ENCODE measurements at regions not wholly inside any gene's neighbourhood (a gene's known extent, or its start where the extent isn't known, plus 50 kb on each side); places are given as distances from the start of the nearest gene placed in this dataset.

GRCh38 chr18:2395427-2396161 lies 175.7 kb downstream of the METTL4 start:
- H3K4me3 Mint-ChIP-seq = no peak overlapping the region
- H3K27ac Mint-ChIP-seq = no peak overlapping the region
- no peaks in the 10 kb centered on the region for H3K4me1 Mint-ChIP-seq
- H3K9me3 Mint-ChIP-seq = no peaks in the 10 kb centered on the region
- no peaks in the 10 kb centered on the region for H3K36me3 Mint-ChIP-seq
- H3K27me3 Mint-ChIP-seq = peaks cover 13% of the 10 kb centered on the region

DNA sequence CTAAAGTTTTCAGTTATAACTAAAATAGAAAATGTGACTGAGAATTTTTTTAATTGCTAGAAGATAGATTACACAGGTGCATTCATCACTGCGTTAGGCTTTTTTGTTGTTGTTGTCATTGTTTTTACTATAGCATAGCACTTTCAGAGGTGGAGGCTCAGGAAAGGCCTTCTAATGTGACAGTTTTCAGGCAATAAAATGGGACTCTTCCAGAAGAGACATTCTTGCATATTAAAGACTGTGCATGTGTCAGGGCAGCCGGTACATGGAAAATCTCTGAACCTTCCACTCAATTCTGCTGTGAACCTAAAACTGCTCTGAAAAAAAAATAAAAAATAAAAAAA lies 175.2 kb downstream of the METTL4 start:
- H3K36me3 Mint-ChIP-seq = no peaks in the 10 kb centered on the region
- H3K9me3 Mint-ChIP-seq = no peaks in the 10 kb centered on the region
- peaks cover 13% of the 10 kb centered on the region for H3K27me3 Mint-ChIP-seq
- no peaks in the 10 kb centered on the region for H3K4me1 Mint-ChIP-seq
- no peak overlapping the region for H3K4me3 Mint-ChIP-seq
- H3K27ac Mint-ChIP-seq = no peak overlapping the region

- Mint-ChIP-seq H3K36me3 (no peaks in the 10 kb centered on the region), H3K9me3 (peaks cover 5% of the 10 kb centered on the region), H3K4me1 (no peaks in the 10 kb centered on the region), H3K27me3 (peaks cover 4% of the 10 kb centered on the region), H3K4me3 (no peak overlapping the region), H3K27ac (no peak overlapping the region)
These were observed 170.6 kb downstream of the METTL4 start for GRCh38 chr18:2400701-2401196.

DNA sequence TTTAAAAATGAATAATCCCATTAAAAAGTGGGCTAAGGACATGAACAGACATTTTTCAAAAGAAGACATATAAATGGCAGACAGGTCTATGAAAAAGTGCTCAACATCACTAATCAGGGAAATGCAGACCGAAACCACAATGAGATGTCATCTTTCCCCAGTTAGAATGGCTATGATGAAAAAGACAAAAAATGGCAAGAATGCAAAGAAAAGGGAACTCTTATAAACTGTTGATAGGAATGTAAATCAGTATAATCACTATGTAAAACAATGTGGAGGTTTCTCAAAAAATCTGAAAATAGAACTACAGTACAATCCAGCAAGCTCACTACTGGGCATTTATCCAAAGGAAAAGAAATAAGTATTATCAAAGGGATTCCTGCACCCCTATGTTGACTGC lies 169.2 kb downstream of the METTL4 start:
- H3K4me1 Mint-ChIP-seq = no peaks in the 10 kb centered on the region
- H3K27me3 Mint-ChIP-seq = peaks cover 1% of the 10 kb centered on the region
- H3K36me3 Mint-ChIP-seq = no peaks in the 10 kb centered on the region
- H3K9me3 Mint-ChIP-seq = peaks cover 5% of the 10 kb centered on the region
- no peak overlapping the region for H3K27ac Mint-ChIP-seq
- no peak overlapping the region for H3K4me3 Mint-ChIP-seq

GRCh38 chr18:2406544-2406943 lies 164.8 kb downstream of the METTL4 start:
- peaks cover 8% of the 10 kb centered on the region for H3K27me3 Mint-ChIP-seq
- no peaks in the 10 kb centered on the region for H3K4me1 Mint-ChIP-seq
- H3K36me3 Mint-ChIP-seq = no peaks in the 10 kb centered on the region

GRCh38 chr18:2407961-2408360 lies 163.3 kb downstream of the METTL4 start:
- no peak overlapping the region for H3K4me3 Mint-ChIP-seq
- H3K27me3 Mint-ChIP-seq = peaks cover 12% of the 10 kb centered on the region
- H3K27ac Mint-ChIP-seq = no peak overlapping the region
- H3K4me1 Mint-ChIP-seq = no peaks in the 10 kb centered on the region
- H3K36me3 Mint-ChIP-seq = no peaks in the 10 kb centered on the region
- no peaks in the 10 kb centered on the region for H3K9me3 Mint-ChIP-seq

More at GRCh38 chr18:2406544-2406943, 164.8 kb downstream of the METTL4 start:
- peaks cover 3% of the 10 kb centered on the region for H3K9me3 Mint-ChIP-seq
- no peak overlapping the region for H3K4me3 Mint-ChIP-seq
- no peak overlapping the region for H3K27ac Mint-ChIP-seq

DNA sequence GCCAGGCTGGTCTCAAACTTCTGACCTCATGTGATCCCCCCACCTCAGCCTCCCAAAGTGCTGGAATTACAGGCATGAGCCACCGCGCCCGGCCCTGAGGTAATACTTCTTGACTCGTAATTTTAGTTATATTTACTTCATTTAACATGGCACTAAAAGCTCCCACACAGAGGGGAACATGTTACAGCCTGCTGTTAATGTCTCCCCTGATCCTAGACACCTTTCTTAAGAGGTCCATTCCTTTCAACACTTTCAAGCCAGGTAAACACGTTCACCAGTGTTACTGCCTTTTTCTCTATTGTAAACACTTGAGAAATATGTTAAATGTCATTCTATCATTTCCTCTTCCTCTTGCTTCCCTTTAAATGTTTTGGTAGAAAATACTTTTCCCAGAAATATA lies 161.4 kb downstream of the METTL4 start:
- Mint-ChIP-seq H3K9me3 (no peaks in the 10 kb centered on the region), H3K36me3 (no peaks in the 10 kb centered on the region), H3K4me1 (no peaks in the 10 kb centered on the region), H3K27me3 (peaks cover 12% of the 10 kb centered on the region), H3K27ac (no peak overlapping the region), H3K4me3 (no peak overlapping the region)

DNA sequence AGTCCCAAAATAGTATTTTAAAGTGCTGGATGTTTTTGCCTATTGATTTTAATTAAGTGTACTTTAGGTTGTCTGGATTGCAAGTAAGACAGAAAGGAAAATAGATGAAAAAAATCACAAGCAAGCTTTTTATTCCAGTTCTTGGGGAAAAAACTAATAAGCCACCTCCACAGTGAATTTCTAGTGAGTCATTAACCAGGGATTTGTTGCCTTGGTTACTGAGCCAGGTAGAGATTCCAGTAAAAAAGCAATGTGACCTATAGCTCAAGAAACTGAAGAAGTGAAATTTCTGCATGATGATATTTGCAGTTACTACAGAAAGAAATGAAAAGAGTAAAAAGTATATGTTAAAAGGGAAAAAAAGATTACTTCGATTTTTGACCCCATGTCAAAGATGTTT lies 160.6 kb downstream of the METTL4 start:
- H3K4me3 Mint-ChIP-seq = no peak overlapping the region

DNA sequence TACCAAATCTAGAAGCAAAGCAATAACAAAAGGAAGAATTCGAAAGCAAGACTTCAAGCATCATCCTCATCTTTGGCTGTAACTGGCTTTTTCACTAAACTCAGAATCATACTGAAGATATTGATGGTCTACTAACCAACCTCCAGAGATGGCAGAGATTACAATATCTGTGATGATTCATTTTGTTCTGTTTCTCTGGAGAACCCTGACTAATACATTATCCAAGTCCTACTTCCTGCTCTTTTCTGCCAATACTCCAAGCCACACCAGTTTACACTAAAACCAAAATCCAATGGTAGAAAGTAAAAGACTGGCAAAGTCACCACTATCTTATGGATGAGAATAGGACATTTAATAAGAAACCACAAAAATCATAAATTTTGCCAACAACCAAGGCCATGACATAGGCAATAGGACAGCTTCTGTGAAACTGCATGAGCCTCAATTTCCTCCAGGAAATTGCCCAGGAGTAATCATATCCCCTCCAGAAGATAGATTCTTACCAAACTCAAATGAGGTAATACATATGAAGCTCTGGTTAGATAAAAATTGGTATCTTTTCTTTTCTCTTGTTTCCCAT lies 159.8 kb downstream of the METTL4 start:
- Mint-ChIP-seq H3K36me3 (no peaks in the 10 kb centered on the region), H3K4me1 (no peaks in the 10 kb centered on the region), H3K4me3 (no peak overlapping the region), H3K27ac (no peak overlapping the region), H3K27me3 (peaks cover 12% of the 10 kb centered on the region), H3K9me3 (no peaks in the 10 kb centered on the region)

More for the DNA sequence above, 160.6 kb downstream of the METTL4 start:
- Mint-ChIP-seq H3K4me1 (no peaks in the 10 kb centered on the region), H3K27me3 (peaks cover 12% of the 10 kb centered on the region), H3K36me3 (no peaks in the 10 kb centered on the region), H3K27ac (no peak overlapping the region), H3K9me3 (no peaks in the 10 kb centered on the region)

GRCh38 chr18:2412281-2412680 lies 159.0 kb downstream of the METTL4 start:
- no peaks in the 10 kb centered on the region for H3K36me3 Mint-ChIP-seq
- no peaks in the 10 kb centered on the region for H3K9me3 Mint-ChIP-seq
- no peak overlapping the region for H3K4me3 Mint-ChIP-seq
- peaks cover 12% of the 10 kb centered on the region for H3K27me3 Mint-ChIP-seq
- H3K27ac Mint-ChIP-seq = peak overlapping the region; percentile 10
- no peaks in the 10 kb centered on the region for H3K4me1 Mint-ChIP-seq

DNA sequence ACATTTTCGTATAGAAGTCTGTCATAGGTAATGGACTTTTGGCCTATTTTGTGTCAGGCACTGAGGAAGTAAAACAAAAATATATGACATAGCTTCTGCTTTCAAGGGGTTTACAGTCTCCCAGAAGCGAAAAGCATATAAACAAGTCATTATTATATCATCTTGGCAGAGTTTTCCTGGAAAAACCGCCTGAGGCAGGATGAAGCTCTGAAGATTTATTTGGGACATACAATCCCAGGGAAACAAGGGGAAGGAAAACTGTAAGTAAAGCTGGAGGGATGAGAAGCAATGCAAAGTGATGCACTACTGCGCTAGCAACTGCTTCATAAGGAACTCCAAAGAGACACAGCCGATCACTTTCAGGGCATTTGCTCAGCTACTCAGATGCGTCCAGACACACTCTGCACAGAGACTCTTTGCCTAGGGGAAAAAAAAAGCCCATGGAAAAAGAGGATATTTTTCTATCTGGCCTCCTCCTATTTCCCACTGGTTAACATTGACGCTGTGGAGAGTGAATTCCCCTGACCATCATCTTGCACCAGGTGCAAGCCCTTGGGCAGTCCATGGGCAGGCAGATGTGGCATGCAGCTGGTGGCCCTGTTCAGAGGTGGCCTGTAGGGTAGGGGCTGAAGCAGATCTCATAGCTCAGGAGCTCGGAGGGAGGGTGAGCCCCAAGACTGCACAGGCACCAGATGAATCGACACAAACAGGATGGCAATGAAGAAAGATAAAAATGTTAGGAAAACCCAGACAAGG lies 158.1 kb downstream of the METTL4 start:
- H3K27ac Mint-ChIP-seq = no peak overlapping the region
- no peaks in the 10 kb centered on the region for H3K4me1 Mint-ChIP-seq
- H3K9me3 Mint-ChIP-seq = no peaks in the 10 kb centered on the region
- H3K4me3 Mint-ChIP-seq = no peak overlapping the region
- no peaks in the 10 kb centered on the region for H3K36me3 Mint-ChIP-seq
- H3K27me3 Mint-ChIP-seq = peaks cover 12% of the 10 kb centered on the region

DNA sequence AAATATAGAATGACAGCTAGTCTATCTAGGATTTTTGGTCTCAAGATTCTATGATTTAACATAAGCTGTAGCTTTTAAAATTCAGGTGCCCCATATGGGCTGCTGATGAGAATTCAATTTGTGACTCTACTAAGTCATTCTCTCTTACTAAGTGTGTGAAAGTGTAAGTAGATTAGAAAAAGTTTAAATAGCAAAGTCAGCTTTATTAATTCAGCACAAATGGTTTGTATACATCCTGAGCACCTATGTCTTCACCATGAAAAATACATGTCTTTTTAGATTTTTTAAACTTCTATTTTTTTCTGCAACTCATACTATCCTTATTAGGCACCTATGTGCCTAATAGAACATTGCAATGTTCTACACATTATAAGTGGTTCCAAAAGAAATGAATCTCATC lies 157.1 kb downstream of the METTL4 start:
- H3K27ac Mint-ChIP-seq = no peak overlapping the region
- H3K27me3 Mint-ChIP-seq = peaks cover 12% of the 10 kb centered on the region
- no peaks in the 10 kb centered on the region for H3K9me3 Mint-ChIP-seq
- H3K4me1 Mint-ChIP-seq = no peaks in the 10 kb centered on the region
- no peaks in the 10 kb centered on the region for H3K36me3 Mint-ChIP-seq
- H3K4me3 Mint-ChIP-seq = no peak overlapping the region

DNA sequence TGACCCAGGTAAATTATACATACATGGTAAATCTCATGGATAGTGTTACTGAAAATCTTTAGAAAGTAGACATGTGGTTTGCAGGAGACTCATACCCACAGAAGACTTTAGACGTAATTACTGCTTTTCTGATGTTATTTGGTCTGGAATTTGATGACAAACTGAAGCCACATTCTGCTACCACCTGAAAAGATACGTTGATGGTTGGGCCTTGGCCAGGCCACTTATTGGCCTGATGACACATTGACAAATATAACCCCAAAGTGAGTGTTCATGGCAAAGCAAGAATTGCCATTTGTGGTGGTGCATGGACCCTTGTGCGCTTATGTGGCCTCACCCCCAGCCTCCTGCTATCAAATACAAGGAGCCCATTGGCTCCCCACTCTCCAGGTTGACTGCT lies 155.6 kb downstream of the METTL4 start:
- Mint-ChIP-seq H3K4me3 (no peak overlapping the region), H3K9me3 (no peaks in the 10 kb centered on the region), H3K4me1 (no peaks in the 10 kb centered on the region), H3K36me3 (no peaks in the 10 kb centered on the region), H3K27me3 (peaks cover 8% of the 10 kb centered on the region), H3K27ac (no peak overlapping the region)

GRCh38 chr18:2417861-2418610 lies 153.3 kb downstream of the METTL4 start:
- Mint-ChIP-seq H3K27ac (no peak overlapping the region), H3K27me3 (no peaks in the 10 kb centered on the region), H3K4me3 (no peak overlapping the region), H3K9me3 (no peaks in the 10 kb centered on the region), H3K36me3 (no peaks in the 10 kb centered on the region), H3K4me1 (no peaks in the 10 kb centered on the region)

DNA sequence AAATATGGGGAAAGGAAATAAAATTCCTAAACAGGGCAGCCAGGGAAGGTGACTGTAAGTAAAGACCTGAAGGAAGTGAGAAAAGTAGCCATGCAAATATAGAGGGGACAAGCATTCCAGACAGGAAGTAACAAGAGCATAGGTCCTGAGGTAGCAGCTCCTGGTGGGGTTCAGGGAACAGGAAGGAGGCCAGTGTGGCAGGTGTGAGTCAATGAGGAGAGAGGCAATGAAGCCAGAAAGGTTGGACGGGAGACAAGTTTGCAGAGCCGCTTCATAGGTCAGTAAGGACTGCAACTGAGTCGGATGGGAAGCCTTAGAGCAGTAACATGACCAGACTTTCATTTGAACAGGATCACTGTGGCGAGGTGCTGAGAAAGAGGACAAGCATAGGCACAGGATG lies 150.9 kb downstream of the METTL4 start:
- H3K4me3 Mint-ChIP-seq = no peak overlapping the region
- H3K9me3 Mint-ChIP-seq = no peaks in the 10 kb centered on the region
- H3K4me1 Mint-ChIP-seq = no peaks in the 10 kb centered on the region
- H3K27ac Mint-ChIP-seq = no peak overlapping the region
- H3K36me3 Mint-ChIP-seq = no peaks in the 10 kb centered on the region
- H3K27me3 Mint-ChIP-seq = peaks cover under 1% of the 10 kb centered on the region

Measured in activated naive CD4-positive, alpha-beta T cell treated with anti-CD3 and anti-CD28 coated beads, Interleukin-2, amount 50 U/mL, for 24 hours (primary cell).